Psoas muscle (tissue), 7 donors: ENCODE measurements at regions not wholly inside any gene's neighbourhood (a gene's known extent, or its start where the extent isn't known, plus 50 kb on each side); places are given as distances from the start of the nearest gene placed in this dataset.

Source experiments
- ATAC-seq, 4 donors: fragments of 200-7000 bp; cut with Tn5 transposase; one replicate each; pipeline ENCODE4 v1.9.1; 2020; ENCODE audit warnings: moderate library complexity in 3 of 4, mild to moderate bottlenecking in 2 of 4
- DNase-seq, 2 donors: peaks; one replicate each; pipeline ENCODE4 v3.0.0-alpha.2; 2020
- H3K27ac ChIP-seq: fragments of 200-600 bp; one replicate; pipeline ENCODE4 v1.8.0; 2022
- H3K27me3 ChIP-seq, 3 donors: fragments of 200-600 bp in 1 of 3; one replicate each; pipeline versions ENCODE4 v1.6.1 to v1.8.0; 2013 to 2022; ENCODE audit warnings: low read length in 2 of 3, mild to moderate bottlenecking in 2 of 3, moderate library complexity in 1 of 3; ENCODE audit not compliant: insufficient read depth in 3 of 3
- H3K36me3 ChIP-seq, 2 donors: fragments of 200-600 bp in 1 of 2; one replicate each; pipeline versions ENCODE4 v1.6.1 to v1.8.0; 2013 to 2022; ENCODE audit warnings: low read depth in 1 of 2, mild to moderate bottlenecking in 1 of 2, moderate library complexity in 1 of 2; ENCODE audit not compliant: insufficient read depth in 1 of 2
- H3K4me1 ChIP-seq: fragments of 200-600 bp; one replicate; pipeline ENCODE4 v1.8.0; 2022
- H3K4me3 ChIP-seq: fragments of 200-600 bp; one replicate; pipeline ENCODE4 v1.8.0; 2022; ENCODE audit warnings: mild to moderate bottlenecking
- H3K9me3 ChIP-seq: fragments of 200-600 bp; one replicate; pipeline ENCODE4 v1.8.0; 2022
- WGBS, 3 donors: extraction: QIAGEN DNeasy Blood & Tissue Kit; methylation state at CpG; one replicate each; pipeline versions ENCODE4 v1.1.6 to v1.1.7; 2013; 5-methylcytosine and 5-hydroxymethylcytosine counted together
- intact Hi-C, 2 donors: fragments of 100-400 bp; cut with DNase I; formaldehyde crosslinking; loops; one replicate each; pipeline versions ENCODE4 v1.11.0 to v1.14.2; 2022
- TF ChIP-seq, protein P1 (sequence below): fragments of 200-600 bp; IDR thresholded peaks from one replicate; pipeline ENCODE4 v1.8.0; 2022; ENCODE audit warnings: antibody characterized with exemption
- donor health status: healthy with polysubstance abuse.
- donor health status: DM: no; HTN: no; CAD: no; lungs with moderate emphysema.
- donor health status: Bipolar disorder and iron deficiency.
- donor health status: healthy.
- donor health status: DM: yes; HTN: yes; CAD: no.
- donor health status: DM: no; HTN: no; CAD: no.
- donor health status: DM: yes; HTN: yes; CAD: no.

DNA sequence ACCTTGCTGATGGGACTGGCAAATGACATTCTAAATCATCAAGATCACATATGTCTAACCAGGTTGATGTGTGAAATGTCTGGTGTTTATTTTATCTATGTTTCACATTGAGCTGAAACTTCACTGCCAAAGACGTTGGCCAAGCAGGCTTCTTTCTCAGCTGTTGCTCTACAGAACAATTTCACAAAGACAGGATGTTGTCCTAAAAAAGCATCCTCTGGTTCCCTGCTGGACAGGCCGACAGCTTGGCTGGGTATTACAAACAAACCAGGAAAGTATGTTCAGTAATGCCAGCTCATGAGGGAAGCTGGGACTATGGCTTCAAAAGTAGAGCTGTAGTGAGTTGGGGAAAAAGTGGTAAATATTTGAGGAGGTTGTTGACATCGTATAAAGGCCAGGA, 179.4 kb downstream of the FAM43A start:
- TF ChIP-seq, protein P1, sequence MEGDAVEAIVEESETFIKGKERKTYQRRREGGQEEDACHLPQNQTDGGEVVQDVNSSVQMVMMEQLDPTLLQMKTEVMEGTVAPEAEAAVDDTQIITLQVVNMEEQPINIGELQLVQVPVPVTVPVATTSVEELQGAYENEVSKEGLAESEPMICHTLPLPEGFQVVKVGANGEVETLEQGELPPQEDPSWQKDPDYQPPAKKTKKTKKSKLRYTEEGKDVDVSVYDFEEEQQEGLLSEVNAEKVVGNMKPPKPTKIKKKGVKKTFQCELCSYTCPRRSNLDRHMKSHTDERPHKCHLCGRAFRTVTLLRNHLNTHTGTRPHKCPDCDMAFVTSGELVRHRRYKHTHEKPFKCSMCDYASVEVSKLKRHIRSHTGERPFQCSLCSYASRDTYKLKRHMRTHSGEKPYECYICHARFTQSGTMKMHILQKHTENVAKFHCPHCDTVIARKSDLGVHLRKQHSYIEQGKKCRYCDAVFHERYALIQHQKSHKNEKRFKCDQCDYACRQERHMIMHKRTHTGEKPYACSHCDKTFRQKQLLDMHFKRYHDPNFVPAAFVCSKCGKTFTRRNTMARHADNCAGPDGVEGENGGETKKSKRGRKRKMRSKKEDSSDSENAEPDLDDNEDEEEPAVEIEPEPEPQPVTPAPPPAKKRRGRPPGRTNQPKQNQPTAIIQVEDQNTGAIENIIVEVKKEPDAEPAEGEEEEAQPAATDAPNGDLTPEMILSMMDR, result no peak
- H3K4me3 ChIP-seq, result no peak overlapping the region
- no peaks in the 10 kb centered on the region for H3K9me3 ChIP-seq
- intact Hi-C loops, result loop anchor here in 1 of 2 donors (10.0 kb wide), 1 partner anchor 240 kb away; no protein-coding TSS in a partner anchor
- H3K4me1 ChIP-seq, result no peaks in the 10 kb centered on the region
- H3K27me3 ChIP-seq, result no peaks in the 10 kb centered on the region
- no peak for DNase-seq
- ATAC-seq, result no peak
- no peaks in the 10 kb centered on the region for H3K36me3 ChIP-seq
- 39 to 44% (median 41%) methylated on average over 3 of the region's 3 CpGs for WGBS, 3 donors
- H3K27ac ChIP-seq, result no peak overlapping the region

DNA sequence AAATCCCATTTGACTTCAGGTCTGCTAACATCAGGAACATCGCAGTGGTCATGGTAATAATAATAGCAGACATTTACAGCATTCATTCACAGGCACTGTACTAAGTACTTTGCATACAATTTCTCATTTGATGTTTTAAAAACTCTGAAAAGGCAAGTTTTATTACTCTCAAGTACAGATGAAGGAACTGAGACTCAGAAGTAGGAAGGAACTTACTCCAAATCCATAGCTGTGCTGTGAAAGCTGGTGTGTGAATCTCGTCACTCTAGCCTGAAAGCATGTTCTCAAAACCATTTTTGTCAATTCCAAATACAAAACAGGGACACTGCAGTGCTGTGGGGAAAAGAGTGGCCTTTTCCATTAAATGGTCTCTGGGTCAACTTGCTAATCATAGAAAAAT, 179.9 kb downstream of the FAM43A start:
- Histone ChIP-seq H3K4me3 (no peak overlapping the region), H3K36me3 (no peaks in the 10 kb centered on the region), H3K27me3 (no peaks in the 10 kb centered on the region), H3K9me3 (no peaks in the 10 kb centered on the region), H3K27ac (no peak overlapping the region), H3K4me1 (no peaks in the 10 kb centered on the region)
- ATAC-seq, result no peak
- intact Hi-C loops, result loop anchor here in 1 of 2 donors (10.0 kb wide), 1 partner anchor 239 kb away; no protein-coding TSS in a partner anchor
- DNase-seq, result no peak
- TF ChIP-seq, protein P1, result no peak
- WGBS, 3 donors, result 70 to 84% (median 73%) methylated on average over 2 of the region's 2 CpGs

DNA sequence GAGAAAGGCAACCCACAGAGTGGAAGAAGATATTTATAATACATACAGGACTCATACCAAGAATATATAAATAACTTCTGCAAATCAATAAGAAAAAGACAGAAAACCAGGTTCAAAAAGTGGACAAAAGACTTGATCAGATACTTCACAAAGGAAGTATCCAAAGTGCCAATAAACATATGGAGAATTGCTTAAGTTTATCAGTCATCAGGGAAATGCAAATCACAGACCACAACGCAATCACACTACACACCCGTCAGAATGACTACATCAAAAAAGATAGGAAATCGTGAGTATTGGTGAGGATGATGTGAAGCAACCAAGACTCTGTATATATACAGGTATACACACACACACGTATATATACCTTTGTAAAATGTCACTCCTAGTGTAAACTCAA, 180.6 kb downstream of the FAM43A start:
- intact Hi-C loops, result loop anchor here in 1 of 2 donors (10.0 kb wide), 1 partner anchor 239 kb away; no protein-coding TSS in a partner anchor
- no peak for DNase-seq
- no peaks in the 10 kb centered on the region for H3K27me3 ChIP-seq
- no peak for ATAC-seq
- H3K9me3 ChIP-seq, result no peaks in the 10 kb centered on the region
- no peak overlapping the region for H3K27ac ChIP-seq
- H3K36me3 ChIP-seq, result no peaks in the 10 kb centered on the region
- 80 to 87% (median 84%) methylated on average over 4 of the region's 4 CpGs for WGBS, 3 donors
- peaks cover 6% of the 10 kb centered on the region for H3K4me1 ChIP-seq
- TF ChIP-seq, protein P1, result no peak
- H3K4me3 ChIP-seq, result no peak overlapping the region

DNA sequence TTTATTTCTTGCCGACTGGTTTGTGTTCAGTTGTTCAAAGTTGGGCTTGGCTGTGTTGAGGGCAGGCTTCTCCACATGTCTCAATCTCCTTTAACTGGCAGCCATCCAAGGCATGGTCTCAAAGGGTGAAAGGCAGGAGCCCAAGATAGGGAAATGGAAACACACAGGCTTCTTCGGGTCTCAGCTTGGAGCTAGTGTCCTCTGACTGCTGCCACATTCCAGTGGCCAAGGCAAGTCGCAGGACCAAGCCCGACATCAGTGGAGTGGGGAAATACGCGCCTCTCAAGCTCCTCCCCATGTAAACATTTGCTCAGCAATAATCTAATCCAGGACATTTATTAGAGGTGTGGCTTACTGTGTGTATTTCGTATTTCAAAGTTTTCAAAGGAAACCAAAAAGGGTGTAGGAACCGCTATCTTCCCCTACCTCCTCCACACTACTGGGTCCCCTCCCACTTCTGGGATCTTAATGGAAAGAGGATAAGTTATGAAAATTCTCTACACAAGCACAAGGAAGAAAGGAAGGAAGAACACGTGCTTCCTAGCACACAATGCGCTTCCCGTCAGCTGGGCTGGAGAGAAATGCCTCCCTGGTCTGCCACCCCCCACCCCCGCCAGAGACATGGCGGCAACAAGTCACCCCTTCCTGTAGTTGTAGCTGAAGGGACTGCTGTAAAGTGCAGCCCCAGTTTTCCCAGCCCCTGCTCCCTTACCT, 181.7 kb downstream of the FAM43A start:
- H3K36me3 ChIP-seq, result no peaks in the 10 kb centered on the region
- intact Hi-C loops, result loop anchor here in 1 of 2 donors (10.0 kb wide), 1 partner anchor 237 kb away; no protein-coding TSS in a partner anchor
- 52 to 61% (median 59%) methylated on average over 13 of the region's 13 CpGs for WGBS, 3 donors
- peaks cover 18% of the 10 kb centered on the region for H3K4me1 ChIP-seq
- no peak overlapping the region for H3K4me3 ChIP-seq
- H3K27ac ChIP-seq, result no peak overlapping the region
- no peaks in the 10 kb centered on the region for H3K9me3 ChIP-seq
- ATAC-seq, result no peak
- no peaks in the 10 kb centered on the region for H3K27me3 ChIP-seq
- TF ChIP-seq, protein P1, result no peak
- no peak for DNase-seq
